RWPE1 (cell line): ENCODE measurements at regions not wholly inside any gene's neighbourhood (a gene's known extent, or its start where the extent isn't known, plus 50 kb on each side); places are given as distances from the start of the nearest gene placed in this dataset.

ENCODE experiments used
- CTCF ChIA-PET: fragments of 350-600 bp; sonication (Branson Sonifier 250); formaldehyde crosslinking; extraction: SDS; loops from one replicate; lab custom pipeline; 2021; lab: Yijun Ruan, JAX
- POLR2A ChIA-PET: fragments of 400-600 bp; formaldehyde crosslinking; extraction: SDS; loops from one replicate; lab custom pipeline; 2020; ENCODE audit warnings: antibody characterized with exemption; ENCODE audit not compliant: low non-redundant PET; lab: Yijun Ruan, JAX
- DNase-seq: peaks from one replicate; pipeline ENCODE4 v3.0.0; 2012; ENCODE audit warnings: low spot score
- H3K27ac ChIP-seq: fragments of 450-650 bp; 2 replicates; pipeline ENCODE4 v1.5.1; 2017
- CTCF ChIP-seq: fragments of 450-650 bp; conservative IDR thresholded peaks from 2 replicates; pipeline ENCODE4 v1.5.1; 2017; ENCODE audit warnings: low read depth, mild to moderate bottlenecking

DNA sequence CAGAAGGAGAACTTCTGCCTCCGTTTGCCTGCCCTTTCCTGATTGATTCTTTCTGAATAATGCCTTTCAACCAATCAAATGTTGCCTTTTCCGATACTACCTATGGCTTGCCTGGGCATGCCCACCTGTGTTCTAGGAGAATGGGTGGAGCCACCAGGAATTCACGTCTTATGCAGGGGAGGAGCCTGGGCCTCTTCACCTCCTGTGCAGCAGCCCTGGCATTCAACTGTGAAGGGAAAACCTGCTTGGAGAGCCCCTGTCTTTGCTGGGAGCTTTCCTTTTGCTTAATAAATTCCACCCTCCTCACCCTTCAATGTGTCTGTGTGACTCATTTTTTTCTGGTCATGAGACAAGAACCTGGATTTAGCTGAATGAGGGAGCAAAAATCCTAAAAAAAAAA is 730.7 kb downstream of the UQCRFS1 start:
- no peak for TF ChIP-seq CTCF
- H3K27ac ChIP-seq, result no peak overlapping the region
- no peak for DNase-seq
- POLR2A ChIA-PET, result no interaction called here
- CTCF ChIA-PET, result no interaction called here

DNA sequence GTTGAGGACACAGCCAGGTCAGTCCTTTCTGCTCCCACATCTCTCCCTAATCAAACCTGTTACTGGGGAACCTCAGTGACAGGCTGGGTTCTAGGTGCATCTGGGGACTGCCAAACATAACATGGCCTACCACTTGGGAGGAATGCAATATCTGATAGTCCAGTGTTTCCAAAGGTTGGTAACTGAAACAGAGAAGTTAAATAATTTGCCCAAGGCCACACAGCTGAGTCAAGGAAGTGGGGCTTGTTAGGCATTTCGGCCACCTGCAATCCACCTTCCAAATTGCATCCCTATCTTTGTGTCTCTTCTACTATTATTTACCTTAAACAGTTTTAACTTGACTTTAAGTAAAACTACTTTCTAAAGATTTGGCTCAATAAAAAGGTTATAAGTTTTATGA is 731.3 kb downstream of the UQCRFS1 start:
- ChIA-PET CTCF (interaction anchor here (0.6 kb wide), 1 partner anchor 42 kb away, joined by 3 read pairs; no protein-coding TSS in a partner anchor), POLR2A (no interaction called here)
- no peak for DNase-seq
- H3K27ac ChIP-seq, result no peak overlapping the region
- no peak for TF ChIP-seq CTCF

- POLR2A ChIA-PET, result no interaction called here
- no peak for TF ChIP-seq CTCF
These were observed 737.4 kb downstream of the UQCRFS1 start for GRCh38 chr19:28475525-28475924.

GRCh38 chr19:28472843-28473242 is 740.1 kb downstream of the UQCRFS1 start:
- DNase-seq, result no peak
- ChIA-PET POLR2A (interaction anchor here (0.7 kb wide), 1 partner anchor 164 kb away, joined by 4 read pairs; no protein-coding TSS in a partner anchor), CTCF (interaction anchor here (0.6 to 0.7 kb wide), 2 partner anchors 11 to 179 kb away, joined by 4 to 5 read pairs; no protein-coding TSS in a partner anchor)
- H3K27ac ChIP-seq, result no peak overlapping the region
- no peak for TF ChIP-seq CTCF

More at GRCh38 chr19:28475525-28475924, 737.4 kb downstream of the UQCRFS1 start:
- DNase-seq, result no peak
- CTCF ChIA-PET, result no interaction called here
- H3K27ac ChIP-seq, result no peak overlapping the region

DNA sequence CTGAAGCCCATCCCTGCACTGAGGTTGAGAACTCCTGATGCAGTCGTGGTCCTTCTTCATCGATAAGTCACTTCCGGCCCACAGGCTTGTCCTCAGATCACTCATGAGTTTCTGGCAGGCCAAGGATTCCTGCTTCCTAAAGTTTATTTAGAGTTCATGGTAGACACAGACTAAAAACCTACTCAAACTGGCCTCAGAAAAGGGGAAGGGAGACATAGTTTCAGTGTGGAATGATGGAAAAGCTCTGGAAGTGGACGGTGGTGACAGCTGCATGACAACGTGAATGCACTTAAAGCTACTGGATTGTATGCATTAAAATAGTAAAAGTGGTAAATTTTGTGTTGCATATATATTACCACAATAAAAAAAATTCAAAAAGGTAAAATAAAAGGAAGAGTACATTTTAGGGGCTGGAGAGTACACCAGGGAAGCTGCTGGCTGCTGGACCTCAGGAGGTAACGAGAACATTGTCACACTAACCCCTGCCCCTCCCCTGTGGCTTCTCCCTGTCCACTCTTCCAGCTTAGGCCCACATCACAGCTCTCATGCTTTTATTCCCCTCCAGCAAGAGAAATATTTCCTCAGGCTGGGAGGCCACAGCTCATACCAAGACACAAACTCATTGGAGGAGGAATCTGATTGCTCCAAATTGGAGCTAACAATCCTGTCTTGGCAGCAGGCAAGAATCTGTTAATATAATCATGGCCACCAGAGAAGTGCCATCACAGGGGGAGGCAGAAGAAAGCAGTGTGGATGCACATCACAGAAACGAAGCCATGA is 741.0 kb downstream of the UQCRFS1 start:
- no peak for TF ChIP-seq CTCF
- POLR2A ChIA-PET, result no interaction called here
- CTCF ChIA-PET, result interaction anchor here (0.6 kb wide), 1 partner anchor 251 kb away, joined by 3 read pairs; no protein-coding TSS in a partner anchor
- H3K27ac ChIP-seq, result no peak overlapping the region
- DNase-seq, result no peak

DNA sequence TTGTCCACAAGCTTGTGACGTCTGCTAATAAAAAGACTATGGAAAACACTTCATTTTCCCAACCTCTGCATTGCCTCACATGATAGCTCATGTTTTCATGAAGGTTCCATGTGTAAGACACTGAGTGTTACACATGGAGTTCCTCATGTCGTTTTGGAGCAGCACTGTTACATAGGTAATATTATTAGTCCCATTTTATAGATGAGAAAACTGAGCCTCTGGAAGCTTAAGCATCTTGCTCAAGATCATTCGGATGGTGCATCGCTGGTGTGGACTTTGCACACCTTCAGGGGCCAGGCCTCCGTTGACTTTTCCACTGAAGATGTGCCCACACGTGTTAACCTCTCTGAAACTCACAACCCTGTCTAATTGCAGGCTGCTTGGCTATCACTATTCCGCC is 743.4 kb downstream of the UQCRFS1 start:
- TF ChIP-seq CTCF, result no peak
- no peak overlapping the region for H3K27ac ChIP-seq
- ChIA-PET CTCF (no interaction called here), POLR2A (no interaction called here)
- no peak for DNase-seq
